HepG2 (cell line): ENCODE measurements at regions not wholly inside any gene's neighbourhood (a gene's known extent, or its start where the extent isn't known, plus 50 kb on each side); places are given as distances from the start of the nearest gene placed in this dataset.

ENCODE experiments used
- ATAC-seq: fragments of 200-7000 bp; cut with Tn5 transposase; 3 replicates; pipeline ENCODE4 v1.9.1; 2020; ENCODE audit warnings: mild to moderate bottlenecking, moderate library complexity
- BruUV-seq: library from RNA; stranded (reverse); fragments of 400-500 nt; replicated peaks from 2 replicates; lab custom pipeline; 2021; lab: Mats Ljungman, UMichigan
- CTCF ChIA-PET: fragments of 300-600 bp; formaldehyde crosslinking; extraction: SDS; loops from one replicate; lab custom pipeline; 2021; ENCODE audit warnings: low total read pairs, inconsistent platforms, low intra/inter-chr PET ratio; lab: Yijun Ruan, JAX
- POLR2A ChIA-PET: fragments of 350-600 bp; sonication (Branson Sonifier 250); formaldehyde crosslinking; loops from one replicate; lab custom pipeline; 2020; ENCODE audit warnings: antibody characterized with exemption, inconsistent platforms; lab: Yijun Ruan, JAX
- DNase-seq: peaks from one replicate; pipeline ENCODE4 v3.0.0-alpha.2; 2015; ENCODE audit warnings: low spot score
- FAIRE-seq: peaks from 3 replicates; lab custom pipeline; 2011; peaks lifted over from hg19 to GRCh38; lab: Jason Lieb, UNC
- H2AFZ ChIP-seq: one replicate; pipeline ENCODE4 v1.6.1; 2011; ENCODE audit warnings: low read length, inconsistent platforms
- H3K27ac ChIP-seq: fragments of 300-600 bp; 3 replicates; pipeline ENCODE4 v1.8.0; 2011; ENCODE audit warnings: mixed run types, mild to moderate bottlenecking, mixed read lengths, low read length, inconsistent platforms; ENCODE audit not compliant: insufficient read depth; ENCODE audit errors: extremely low read length
- H3K27me3 ChIP-seq, 2 experiments: fragments of 200-600 bp in 1 of 2; 2 replicates in 1 of 2; 3 replicates in 1 of 2; pipeline versions ENCODE4 v1.6.0 to v1.8.0; 2011; ENCODE audit warnings: low read length in 2 of 2, mild to moderate bottlenecking in 2 of 2, moderate library complexity in 2 of 2, inconsistent platforms in 1 of 2; ENCODE audit not compliant: insufficient read depth in 2 of 2, control insufficient read depth in 1 of 2
- H3K36me3 ChIP-seq, 2 experiments: fragments of 200-600 bp in 1 of 2; replicated peaks in 1 of 2; 2 replicates in 1 of 2; 3 replicates in 1 of 2; pipeline versions ENCODE4 v1.5.1 to v1.8.0; 2011; ENCODE audit warnings: low read length in 2 of 2, inconsistent platforms in 1 of 2; ENCODE audit not compliant: insufficient read depth in 2 of 2, control insufficient read depth in 1 of 2
- H3K4me1 ChIP-seq: 2 replicates; pipeline ENCODE4 v1.5.1; 2012; ENCODE audit warnings: low read length, inconsistent platforms; ENCODE audit not compliant: insufficient read depth
- H3K4me2 ChIP-seq: 2 replicates; pipeline ENCODE4 v1.6.0; 2011; ENCODE audit warnings: low read depth, low read length, inconsistent platforms
- H3K4me3 ChIP-seq, 3 experiments: fragments of 200-600 bp in 1 of 3; sonication (generic), shearing (Covaris generic) in 1 of 3; replicated peaks in 1 of 3; 2 replicates each; pipeline ENCODE4 v1.5.1; 2011 to 2016; ENCODE audit warnings: low read length in 3 of 3, inconsistent platforms in 2 of 3, low read depth in 2 of 3, mild to moderate bottlenecking in 2 of 3, control low read depth in 1 of 3, mixed read lengths in 1 of 3; ENCODE audit not compliant: insufficient read depth in 1 of 3
- H3K79me2 ChIP-seq: one replicate; pipeline ENCODE4 v1.6.1; 2011; ENCODE audit warnings: low read length, inconsistent platforms; ENCODE audit not compliant: insufficient read depth
- H3K9ac ChIP-seq: 2 replicates; pipeline ENCODE4 v1.6.0; 2011; ENCODE audit warnings: mild to moderate bottlenecking, low read depth, low read length, inconsistent platforms; ENCODE audit not compliant: insufficient read depth
- H3K9me3 ChIP-seq: 2 replicates; pipeline ENCODE4 v1.5.1; 2012; ENCODE audit warnings: mild to moderate bottlenecking, low read length
- H4K20me1 ChIP-seq: 2 replicates; pipeline ENCODE4 v1.6.0; 2011; ENCODE audit warnings: inconsistent platforms, mild to moderate bottlenecking, low read length, moderate library complexity; ENCODE audit not compliant: insufficient read depth
- ASH2L ChIP-seq: fragments of 300-600, 200-600 bp; sonication (generic); IDR thresholded peaks from 2 replicates; pipeline ENCODE4 v1.7.0; 2017; ENCODE audit warnings: low read depth, mild to moderate bottlenecking, moderate library complexity, mixed read lengths, low read length; ENCODE audit not compliant: insufficient read length
- CHD4 ChIP-seq: fragments of 200-600 bp; sonication (generic); IDR thresholded peaks from 2 replicates; pipeline ENCODE4 v1.7.0; 2017; ENCODE audit warnings: mild to moderate bottlenecking, low read length, borderline replicate concordance
- DNMT1 ChIP-seq: sonication (generic); formaldehyde crosslinking; IDR thresholded peaks from 2 replicates; pipeline ENCODE4 v1.5.1; 2020; ENCODE audit warnings: mild to moderate bottlenecking, missing genetic modification reagents
- GTF3A ChIP-seq: sonication (generic); formaldehyde crosslinking; conservative IDR thresholded peaks from 2 replicates; pipeline ENCODE4 v1.4.0; 2020; ENCODE audit warnings: mild to moderate bottlenecking, missing genetic modification reagents
- HCFC1 ChIP-seq: fragments of 150-350 bp; IDR thresholded peaks from 2 replicates; pipeline ENCODE4 v1.6.1; 2014; ENCODE audit warnings: low read depth, low read length
- MAZ ChIP-seq, 2 experiments: sonication (generic) in 1 of 2; formaldehyde crosslinking in 1 of 2; IDR thresholded peaks; 2 replicates each; pipeline versions ENCODE4 v1.5.0 to v1.6.1; 2012 to 2020; ENCODE audit warnings: low read depth in 2 of 2, mild to moderate bottlenecking in 2 of 2, borderline replicate concordance in 1 of 2, improper control_type of control experiment in 1 of 2, low read length in 1 of 2, missing genetic modification reagents in 1 of 2, moderate library complexity in 1 of 2
- NPAS2 ChIP-seq: sonication (generic); formaldehyde crosslinking; IDR thresholded peaks from 2 replicates; pipeline ENCODE4 v1.8.0; 2022; ENCODE audit warnings: mild to moderate bottlenecking, missing genetic modification reagents, borderline replicate concordance
- TCF7L2 ChIP-seq: IDR thresholded peaks from 2 replicates; pipeline ENCODE4 v1.6.1; 2011; ENCODE audit warnings: mild to moderate bottlenecking, low read depth, low read length, moderate library complexity
- TMF1 ChIP-seq: sonication (generic); formaldehyde crosslinking; IDR thresholded peaks from 2 replicates; pipeline ENCODE4 v1.8.1; 2022; ENCODE audit warnings: low read depth, missing genetic modification reagents
- TP53 ChIP-seq: sonication (generic); formaldehyde crosslinking; conservative IDR thresholded peaks from 2 replicates; pipeline ENCODE4 v1.4.0; 2020; ENCODE audit warnings: missing genetic modification reagents
- WGBS: methylation state at CpG from one replicate; pipeline ENCODE4 v1.1.6; 2017; ENCODE audit warnings: low lambda C conversion rate; 5-methylcytosine and 5-hydroxymethylcytosine counted together
- in situ Hi-C: cut with HindIII; loops from 2 replicates; pipeline ENCODE4 v1.10.0; 2017; ENCODE audit warnings: low pct_unique_long_range_greater_than_20kb; ENCODE audit not compliant: extremely low pct_ligation_motif_present
- intact Hi-C: fragments of 100-400 bp; cut with micrococcal nuclease; formaldehyde crosslinking; loops from one replicate; pipeline ENCODE4 v1.10.0; 2022; ENCODE audit not compliant: unreplicated experiment
- TF ChIP-seq, protein P1 (sequence below): sonication (generic); formaldehyde crosslinking; IDR thresholded peaks from 2 replicates; pipeline ENCODE4 v1.4.0; 2020; ENCODE audit warnings: missing genetic modification reagents
- TF ChIP-seq, protein P2 (sequence below): sonication (generic); formaldehyde crosslinking; IDR thresholded peaks from 2 replicates; pipeline ENCODE4 v1.4.0; 2020; ENCODE audit warnings: missing genetic modification reagents
- TF ChIP-seq, protein P3 (sequence below): IDR thresholded peaks from 2 replicates; pipeline ENCODE4 v1.6.1; 2016; ENCODE audit warnings: low read depth
- TF ChIP-seq, protein P4 (sequence below): sonication (generic); formaldehyde crosslinking; conservative IDR thresholded peaks from 2 replicates; pipeline ENCODE4 v1.4.0; 2020; ENCODE audit warnings: mild to moderate bottlenecking, missing genetic modification reagents, moderate library complexity

DNA sequence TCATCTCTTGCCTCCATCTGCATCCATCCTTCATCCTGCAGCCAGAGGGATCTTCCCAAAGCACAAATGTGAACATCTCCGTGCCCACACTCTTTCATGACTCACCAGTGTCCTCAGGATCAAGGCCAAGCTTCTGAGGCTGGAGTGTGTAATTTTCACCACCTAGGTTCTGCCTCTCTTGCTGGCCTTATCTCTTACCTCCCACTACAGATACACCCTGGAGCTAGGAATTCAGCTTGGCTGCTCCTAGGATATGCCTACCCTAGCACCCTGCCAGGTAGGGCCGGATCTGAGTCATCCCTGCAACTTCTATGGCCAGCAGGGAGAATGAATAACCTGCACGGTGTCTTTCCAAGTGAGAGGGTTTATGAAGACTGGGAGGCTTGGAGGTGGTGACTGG is 208.7 kb upstream of the CSF3R start:
- ChIA-PET CTCF (no interaction called here), POLR2A (no interaction called here)
- Histone ChIP-seq H3K27me3 (peaks cover 0 to 43% of the 10 kb centered on the region in 2 experiments), H3K27ac (no peak overlapping the region), H3K4me3 (no peak overlapping the region), H2AFZ (no peak overlapping the region), H3K79me2 (no peaks in the 10 kb centered on the region), H3K4me1 (no peaks in the 10 kb centered on the region), H3K9me3 (no peaks in the 10 kb centered on the region), H3K4me2 (no peak overlapping the region), H3K9ac (no peak overlapping the region), H4K20me1 (no peaks in the 10 kb centered on the region), H3K36me3 (no peaks in the 10 kb centered on the region)
- ATAC-seq = no peak
- 0% methylated on average over 3 of the region's 3 CpGs for WGBS
- in situ Hi-C loops (no loop called here), intact Hi-C loops (no loop called here)
- BruUV-seq = no TSS peak
- TF ChIP-seq NPAS2 (CRISPR knock-in tag) (no peak), GTF3A (CRISPR knock-in tag) (no peak), MAZ (IDR thresholded peaks at IDR 0.05; ENCODE audit: borderline replicate concordance, low read depth, low read length) (no peak), MAZ (CRISPR knock-in tag; IDR thresholded peaks at IDR 0.05; ENCODE audit: low read depth) (no peak), ASH2L (no peak), HCFC1 (no peak), CHD4 (no peak), TCF7L2 (no peak), DNMT1 (CRISPR knock-in tag) (no peak), TP53 (CRISPR knock-in tag) (no peak), TMF1 (no peak)
- TF ChIP-seq, protein P1, sequence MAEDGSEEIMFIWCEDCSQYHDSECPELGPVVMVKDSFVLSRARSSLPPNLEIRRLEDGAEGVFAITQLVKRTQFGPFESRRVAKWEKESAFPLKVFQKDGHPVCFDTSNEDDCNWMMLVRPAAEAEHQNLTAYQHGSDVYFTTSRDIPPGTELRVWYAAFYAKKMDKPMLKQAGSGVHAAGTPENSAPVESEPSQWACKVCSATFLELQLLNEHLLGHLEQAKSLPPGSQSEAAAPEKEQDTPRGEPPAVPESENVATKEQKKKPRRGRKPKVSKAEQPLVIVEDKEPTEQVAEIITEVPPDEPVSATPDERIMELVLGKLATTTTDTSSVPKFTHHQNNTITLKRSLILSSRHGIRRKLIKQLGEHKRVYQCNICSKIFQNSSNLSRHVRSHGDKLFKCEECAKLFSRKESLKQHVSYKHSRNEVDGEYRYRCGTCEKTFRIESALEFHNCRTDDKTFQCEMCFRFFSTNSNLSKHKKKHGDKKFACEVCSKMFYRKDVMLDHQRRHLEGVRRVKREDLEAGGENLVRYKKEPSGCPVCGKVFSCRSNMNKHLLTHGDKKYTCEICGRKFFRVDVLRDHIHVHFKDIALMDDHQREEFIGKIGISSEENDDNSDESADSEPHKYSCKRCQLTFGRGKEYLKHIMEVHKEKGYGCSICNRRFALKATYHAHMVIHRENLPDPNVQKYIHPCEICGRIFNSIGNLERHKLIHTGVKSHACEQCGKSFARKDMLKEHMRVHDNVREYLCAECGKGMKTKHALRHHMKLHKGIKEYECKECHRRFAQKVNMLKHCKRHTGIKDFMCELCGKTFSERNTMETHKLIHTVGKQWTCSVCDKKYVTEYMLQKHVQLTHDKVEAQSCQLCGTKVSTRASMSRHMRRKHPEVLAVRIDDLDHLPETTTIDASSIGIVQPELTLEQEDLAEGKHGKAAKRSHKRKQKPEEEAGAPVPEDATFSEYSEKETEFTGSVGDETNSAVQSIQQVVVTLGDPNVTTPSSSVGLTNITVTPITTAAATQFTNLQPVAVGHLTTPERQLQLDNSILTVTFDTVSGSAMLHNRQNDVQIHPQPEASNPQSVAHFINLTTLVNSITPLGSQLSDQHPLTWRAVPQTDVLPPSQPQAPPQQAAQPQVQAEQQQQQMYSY (CRISPR knock-in tag) = no peak
- TF ChIP-seq, protein P2, sequence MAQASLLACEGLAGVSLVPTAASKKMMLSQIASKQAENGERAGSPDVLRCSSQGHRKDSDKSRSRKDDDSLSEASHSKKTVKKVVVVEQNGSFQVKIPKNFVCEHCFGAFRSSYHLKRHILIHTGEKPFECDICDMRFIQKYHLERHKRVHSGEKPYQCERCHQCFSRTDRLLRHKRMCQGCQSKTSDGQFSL (CRISPR knock-in tag) = no peak
- TF ChIP-seq, protein P3, sequence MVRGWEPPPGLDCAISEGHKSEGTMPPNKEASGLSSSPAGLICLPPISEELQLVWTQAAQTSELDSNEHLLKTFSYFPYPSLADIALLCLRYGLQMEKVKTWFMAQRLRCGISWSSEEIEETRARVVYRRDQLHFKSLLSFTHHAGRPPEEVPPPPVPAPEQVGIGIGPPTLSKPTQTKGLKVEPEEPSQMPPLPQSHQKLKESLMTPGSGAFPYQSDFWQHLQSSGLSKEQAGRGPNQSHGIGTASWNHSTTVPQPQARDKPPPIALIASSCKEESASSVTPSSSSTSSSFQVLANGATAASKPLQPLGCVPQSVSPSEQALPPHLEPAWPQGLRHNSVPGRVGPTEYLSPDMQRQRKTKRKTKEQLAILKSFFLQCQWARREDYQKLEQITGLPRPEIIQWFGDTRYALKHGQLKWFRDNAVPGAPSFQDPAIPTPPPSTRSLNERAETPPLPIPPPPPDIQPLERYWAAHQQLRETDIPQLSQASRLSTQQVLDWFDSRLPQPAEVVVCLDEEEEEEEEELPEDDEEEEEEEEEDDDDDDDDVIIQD (CRISPR knock-in tag) = no peak
- TF ChIP-seq, protein P4, sequence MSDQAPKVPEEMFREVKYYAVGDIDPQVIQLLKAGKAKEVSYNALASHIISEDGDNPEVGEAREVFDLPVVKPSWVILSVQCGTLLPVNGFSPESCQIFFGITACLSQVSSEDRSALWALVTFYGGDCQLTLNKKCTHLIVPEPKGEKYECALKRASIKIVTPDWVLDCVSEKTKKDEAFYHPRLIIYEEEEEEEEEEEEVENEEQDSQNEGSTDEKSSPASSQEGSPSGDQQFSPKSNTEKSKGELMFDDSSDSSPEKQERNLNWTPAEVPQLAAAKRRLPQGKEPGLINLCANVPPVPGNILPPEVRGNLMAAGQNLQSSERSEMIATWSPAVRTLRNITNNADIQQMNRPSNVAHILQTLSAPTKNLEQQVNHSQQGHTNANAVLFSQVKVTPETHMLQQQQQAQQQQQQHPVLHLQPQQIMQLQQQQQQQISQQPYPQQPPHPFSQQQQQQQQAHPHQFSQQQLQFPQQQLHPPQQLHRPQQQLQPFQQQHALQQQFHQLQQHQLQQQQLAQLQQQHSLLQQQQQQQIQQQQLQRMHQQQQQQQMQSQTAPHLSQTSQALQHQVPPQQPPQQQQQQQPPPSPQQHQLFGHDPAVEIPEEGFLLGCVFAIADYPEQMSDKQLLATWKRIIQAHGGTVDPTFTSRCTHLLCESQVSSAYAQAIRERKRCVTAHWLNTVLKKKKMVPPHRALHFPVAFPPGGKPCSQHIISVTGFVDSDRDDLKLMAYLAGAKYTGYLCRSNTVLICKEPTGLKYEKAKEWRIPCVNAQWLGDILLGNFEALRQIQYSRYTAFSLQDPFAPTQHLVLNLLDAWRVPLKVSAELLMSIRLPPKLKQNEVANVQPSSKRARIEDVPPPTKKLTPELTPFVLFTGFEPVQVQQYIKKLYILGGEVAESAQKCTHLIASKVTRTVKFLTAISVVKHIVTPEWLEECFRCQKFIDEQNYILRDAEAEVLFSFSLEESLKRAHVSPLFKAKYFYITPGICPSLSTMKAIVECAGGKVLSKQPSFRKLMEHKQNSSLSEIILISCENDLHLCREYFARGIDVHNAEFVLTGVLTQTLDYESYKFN (CRISPR knock-in tag) = no peak
- no peak for DNase-seq
- no peak for FAIRE-seq
